H1 (cell line): ENCODE measurements at regions not wholly inside any gene's neighbourhood (a gene's known extent, or its start where the extent isn't known, plus 50 kb on each side); places are given as distances from the start of the nearest gene placed in this dataset.

ENCODE experiments used
- CTCF ChIA-PET: fragments of 300-600 bp; sonication (Branson Sonifier 250); formaldehyde crosslinking; loops from one replicate; lab custom pipeline; 2021; ENCODE audit not compliant: partially characterized antibody; lab: Charles Lee
- POLR2A ChIA-PET: fragments of 300-600 bp; sonication (Branson Sonifier 250); formaldehyde crosslinking; loops from one replicate; lab custom pipeline; 2021; ENCODE audit warnings: inconsistent platforms; ENCODE audit not compliant: partially characterized antibody; lab: Charles Lee
- DNase-seq, 2 experiments: peaks; one replicate each; pipeline versions ENCODE4 v3.0.0 to v3.0.0-alpha.2; 2010 to 2022; ENCODE audit warnings: low spot score in 2 of 2, low read depth in 1 of 2, mixed read lengths in 1 of 2
- FAIRE-seq: peaks from 2 replicates; lab custom pipeline; 2011; peaks lifted over from hg19 to GRCh38; lab: Jason Lieb, UNC
- H2AFZ ChIP-seq: 2 replicates; pipeline ENCODE4 v1.8.1; 2012; ENCODE audit warnings: low read length, inconsistent platforms
- H2AK5ac ChIP-seq: 2 replicates; pipeline ENCODE4 v1.6.1; 2013; ENCODE audit warnings: low read depth, low read length
- H2BK120ac ChIP-seq: replicated peaks from 2 replicates; pipeline ENCODE3; 2013; ENCODE audit warnings: low read depth, low read length, inconsistent platforms
- H2BK12ac ChIP-seq: 2 replicates; pipeline ENCODE4 v1.6.1; 2013; ENCODE audit warnings: low read depth, low read length
- H2BK15ac ChIP-seq: 2 replicates; pipeline ENCODE4 v1.6.1; 2013; ENCODE audit warnings: low read length
- H2BK20ac ChIP-seq: 2 replicates; pipeline ENCODE4 v1.6.1; 2013; ENCODE audit warnings: low read length
- H2BK5ac ChIP-seq: 2 replicates; pipeline ENCODE4 v1.6.1; 2013; ENCODE audit warnings: low read depth, low read length
- H3K14ac ChIP-seq: 2 replicates; pipeline ENCODE4 v1.6.1; 2013; ENCODE audit warnings: inconsistent platforms; ENCODE audit not compliant: insufficient read length
- H3K18ac ChIP-seq: 2 replicates; pipeline ENCODE4 v1.6.1; 2013; ENCODE audit warnings: low read length; ENCODE audit errors: extremely low read depth
- H3K23ac ChIP-seq: 2 replicates; pipeline ENCODE4 v1.6.1; 2013; ENCODE audit warnings: inconsistent platforms; ENCODE audit not compliant: insufficient read length
- H3K23me2 ChIP-seq: 2 replicates; pipeline ENCODE4 v1.6.1; 2013; ENCODE audit warnings: low read depth, low read length
- H3K27ac ChIP-seq: 2 replicates; pipeline ENCODE4 v1.6.1; 2011; ENCODE audit warnings: low read depth, low read length, inconsistent platforms
- H3K27me3 ChIP-seq, 4 experiments: replicated peaks in 1 of 4; 1 replicate in 1 of 4; 2 replicates in 3 of 4; pipeline versions ENCODE4 v1.6.1 to v1.8.1; 2011 to 2013; ENCODE audit warnings: low read length in 3 of 4, mild to moderate bottlenecking in 3 of 4, inconsistent platforms in 2 of 4, mixed read lengths in 2 of 4, moderate library complexity in 1 of 4; ENCODE audit not compliant: control insufficient read depth in 3 of 4, insufficient read depth in 3 of 4; ENCODE audit errors: extremely low read depth in 1 of 4
- H3K36me3 ChIP-seq, 4 experiments: 2 replicates each; pipeline versions ENCODE4 v1.6.1 to v1.8.1; 2011 to 2013; ENCODE audit warnings: mild to moderate bottlenecking in 4 of 4, low read length in 3 of 4, moderate library complexity in 2 of 4, control low read depth in 1 of 4, inconsistent platforms in 1 of 4; ENCODE audit not compliant: insufficient read depth in 4 of 4, control insufficient read depth in 2 of 4
- H3K4ac ChIP-seq: replicated peaks from 2 replicates; pipeline ENCODE3; 2013; ENCODE audit warnings: low read length, low read depth, mixed read lengths, inconsistent platforms; ENCODE audit not compliant: insufficient read length
- H3K4me1 ChIP-seq, 4 experiments: replicated peaks in 1 of 4; 1 replicate in 1 of 4; 2 replicates in 3 of 4; pipeline versions ENCODE4 v1.6.1 to v1.8.1; 2011 to 2013; ENCODE audit warnings: low read length in 3 of 4, inconsistent platforms in 2 of 4, mixed read lengths in 1 of 4; ENCODE audit not compliant: insufficient read depth in 4 of 4, control insufficient read depth in 3 of 4
- H3K4me2 ChIP-seq, 2 experiments: 2 replicates each; pipeline versions ENCODE4 v1.6.1 to v1.8.1; 2011 to 2013; ENCODE audit warnings: low read depth in 2 of 2, low read length in 2 of 2, control low read depth in 1 of 2, inconsistent platforms in 1 of 2, mild to moderate bottlenecking in 1 of 2; ENCODE audit not compliant: insufficient read depth in 1 of 2
- H3K4me3 ChIP-seq, 4 experiments: fragments of 200-600, 300-600 bp in 1 of 4; sonication (generic), shearing (Covaris generic), sonication (Bioruptor Twin) in 1 of 4; 2 replicates each; pipeline versions ENCODE4 v1.5.1 to v1.8.1; 2011 to 2016; ENCODE audit warnings: low read length in 4 of 4, low read depth in 3 of 4, control low read depth in 2 of 4, inconsistent platforms in 2 of 4, mild to moderate bottlenecking in 2 of 4, mixed read lengths in 1 of 4, moderate library complexity in 1 of 4; ENCODE audit not compliant: insufficient read depth in 2 of 4; ENCODE audit errors: extremely low read depth in 1 of 4
- H3K56ac ChIP-seq: replicated peaks from 2 replicates; pipeline ENCODE3; 2013; ENCODE audit warnings: low read depth, mild to moderate bottlenecking, mixed read lengths, low read length, inconsistent platforms; ENCODE audit not compliant: insufficient read length
- H3K79me1 ChIP-seq: 2 replicates; pipeline ENCODE4 v1.6.1; 2013; ENCODE audit warnings: low read depth, low read length, control low read depth
- H3K79me2 ChIP-seq, 2 experiments: 2 replicates each; pipeline versions ENCODE4 v1.6.1 to v1.8.1; 2012 to 2013; ENCODE audit warnings: low read length in 2 of 2, mild to moderate bottlenecking in 2 of 2, inconsistent platforms in 1 of 2; ENCODE audit not compliant: insufficient read depth in 2 of 2, control insufficient read depth in 1 of 2
- H3K9ac ChIP-seq, 4 experiments: replicated peaks in 1 of 4; 1 replicate in 1 of 4; 2 replicates in 3 of 4; pipeline versions ENCODE4 v1.6.1 to v1.8.1; 2011 to 2013; ENCODE audit warnings: low read depth in 3 of 4, low read length in 3 of 4, control low read depth in 2 of 4, mild to moderate bottlenecking in 2 of 4, moderate library complexity in 2 of 4, inconsistent platforms in 1 of 4; ENCODE audit errors: extremely low read depth in 1 of 4
- H3K9me3 ChIP-seq, 2 experiments: 2 replicates each; pipeline versions ENCODE4 v1.6.1 to v1.8.1; 2012 to 2013; ENCODE audit warnings: mild to moderate bottlenecking in 2 of 2, moderate library complexity in 2 of 2, control low read depth in 1 of 2, inconsistent platforms in 1 of 2, low read depth in 1 of 2, low read length in 1 of 2, mixed read lengths in 1 of 2; ENCODE audit not compliant: insufficient read depth in 2 of 2
- H4K20me1 ChIP-seq, 2 experiments: replicated peaks in 1 of 2; 2 replicates each; pipeline versions ENCODE3 to v1.8.1; 2011 to 2013; ENCODE audit warnings: inconsistent platforms in 2 of 2, low read length in 2 of 2, mild to moderate bottlenecking in 1 of 2; ENCODE audit not compliant: insufficient read depth in 2 of 2, control insufficient read depth in 1 of 2
- H4K5ac ChIP-seq: 2 replicates; pipeline ENCODE4 v1.6.1; 2013; ENCODE audit warnings: low read length, low read depth, mixed read lengths, inconsistent platforms; ENCODE audit not compliant: insufficient read length
- H4K8ac ChIP-seq: 2 replicates; pipeline ENCODE4 v1.8.0; 2013; ENCODE audit warnings: mild to moderate bottlenecking, moderate library complexity, low read length, inconsistent platforms; ENCODE audit not compliant: insufficient read depth; ENCODE audit errors: extremely low read depth
- H4K91ac ChIP-seq: replicated peaks from 2 replicates; pipeline ENCODE3; 2013; ENCODE audit warnings: low read length, mixed read lengths, inconsistent platforms; ENCODE audit not compliant: insufficient read length
- BCL11A ChIP-seq, 2 experiments: IDR thresholded peaks; one replicate each; pipeline ENCODE4 v1.6.1; 2011; ENCODE audit warnings: low read depth in 2 of 2, low read length in 2 of 2, mild to moderate bottlenecking in 2 of 2
- CBX5 ChIP-seq: fragments of 300-800, 300-1000 bp; sonication (generic); IDR thresholded peaks from 2 replicates; pipeline ENCODE4 v1.7.1; 2016; ENCODE audit warnings: antibody characterized with exemption, low read length, low read depth
- CBX8 ChIP-seq: fragments of 300-800, 300-1000 bp; sonication (generic); IDR thresholded peaks from 2 replicates; pipeline ENCODE4 v1.7.1; 2016; ENCODE audit warnings: low read depth, low read length, borderline replicate concordance
- CHD2 ChIP-seq: IDR thresholded peaks from 2 replicates; pipeline ENCODE4 v1.6.1; 2012; ENCODE audit warnings: low read length, improper control_type of control experiment
- EP300 ChIP-seq, 2 experiments: IDR thresholded peaks; 1 replicate in 1 of 2; 2 replicates in 1 of 2; pipeline ENCODE4 v1.6.1; 2011 to 2012; ENCODE audit warnings: low read depth in 2 of 2, low read length in 2 of 2, mild to moderate bottlenecking in 2 of 2, borderline replicate concordance in 1 of 2, inconsistent platforms in 1 of 2, moderate library complexity in 1 of 2
- GABPA ChIP-seq: IDR thresholded peaks from 2 replicates; pipeline ENCODE4 v1.6.1; 2011; ENCODE audit warnings: mild to moderate bottlenecking, low read length, moderate library complexity, borderline replicate concordance; ENCODE audit not compliant: insufficient read depth
- MAFK ChIP-seq: IDR thresholded peaks from 2 replicates; pipeline ENCODE4 v1.6.1; 2012; ENCODE audit warnings: low read depth, mild to moderate bottlenecking, improper control_type of control experiment, low read length
- NANOG ChIP-seq: IDR thresholded peaks from 2 replicates; pipeline ENCODE4 v1.6.1; 2011; ENCODE audit warnings: low read length, low read depth, mild to moderate bottlenecking, inconsistent platforms; ENCODE audit not compliant: insufficient read depth, poor library complexity, severe bottlenecking
- SP2 ChIP-seq: IDR thresholded peaks from 2 replicates; pipeline ENCODE4 v1.6.1; 2012; ENCODE audit warnings: mild to moderate bottlenecking, low read length, inconsistent platforms
- TEAD4 ChIP-seq: IDR thresholded peaks from 2 replicates; pipeline ENCODE4 v1.6.1; 2012; ENCODE audit warnings: low read depth, low read length, inconsistent platforms, mixed read lengths
- WGBS, 2 experiments: shearing (Covaris generic) in 1 of 2; methylation state at CpG; one replicate each; pipeline versions ENCODE4 v1.1.6 to v1.1.7; 2013 to 2015; ENCODE audit warnings: low lambda C conversion rate in 2 of 2, mixed read lengths in 2 of 2, inconsistent platforms in 1 of 2, low coverage in 1 of 2, missing lambda C conversion rate in 1 of 2; ENCODE audit not compliant: insufficient replicate concordance in 2 of 2, insufficient coverage in 1 of 2, insufficient read length in 1 of 2; ENCODE audit errors: extremely low coverage in 1 of 2, missing lambda C conversion rate in 1 of 2; 5-methylcytosine and 5-hydroxymethylcytosine counted together

GRCh38 chr4:89539797-89540711 lies 232.5 kb upstream of the GPRIN3 start:
- no peak for TF ChIP-seq CBX5
- no peak for TF ChIP-seq SP2
- no peak for TF ChIP-seq GABPA
- TF ChIP-seq TEAD4: no peak
- TF ChIP-seq BCL11A (IDR thresholded peaks at IDR 0.05; ENCODE audit: low read depth in 2 of 2, low read length in 2 of 2): no peak
- TF ChIP-seq MAFK: no peak
- no peak for TF ChIP-seq CHD2
- TF ChIP-seq CBX8: no peak
- TF ChIP-seq EP300 (IDR thresholded peaks at IDR 0.05; ENCODE audit: borderline replicate concordance in 1 of 2, low read depth in 2 of 2, low read length in 2 of 2): no peak
- no peak for TF ChIP-seq NANOG
- Histone ChIP-seq H3K23me2 (no peaks in the 10 kb centered on the region), H2AFZ (no peak overlapping the region), H3K4me2 (no peak overlapping the region), H3K4me3 (no peak overlapping the region), H3K56ac (no peak overlapping the region), H4K91ac (no peak overlapping the region), H3K14ac (no peak overlapping the region), H2AK5ac (no peak overlapping the region), H3K18ac (no peak overlapping the region), H2BK120ac (no peak overlapping the region), H3K27ac (no peak overlapping the region), H3K9me3 (no peaks in the 10 kb centered on the region), H4K8ac (no peak overlapping the region), H3K79me1 (no peaks in the 10 kb centered on the region), H3K4ac (no peak overlapping the region), H4K20me1 (no peaks in the 10 kb centered on the region), H2BK15ac (no peak overlapping the region), H2BK20ac (no peak overlapping the region), H3K23ac (no peak overlapping the region), H2BK12ac (no peak overlapping the region), H3K4me1 (no peaks in the 10 kb centered on the region), H3K27me3 (no peaks in the 10 kb centered on the region), H3K9ac (no peak overlapping the region), H3K36me3 (no peaks in the 10 kb centered on the region), H2BK5ac (no peak overlapping the region), H4K5ac (no peak overlapping the region), H3K79me2 (no peaks in the 10 kb centered on the region)
- 79% methylated on average over 2 of the region's 2 CpGs; no CpG with 5 or more reads in 1 of the 2 experiments for WGBS, 2 experiments
- DNase-seq (no peak), FAIRE-seq (no peak)
- POLR2A ChIA-PET: no interaction called here
- CTCF ChIA-PET: interaction anchor here (1.0 kb wide), 1 partner anchor 313 kb away, joined by 3 read pairs; no protein-coding TSS in a partner anchor
